DOHH2 (cell line): ENCODE measurements at regions not wholly inside any gene's neighbourhood (a gene's known extent, or its start where the extent isn't known, plus 50 kb on each side); places are given as distances from the start of the nearest gene placed in this dataset.

ENCODE experiments used
- H3F3A ChIP-seq: fragments of 200-600 bp; sonication (generic), shearing (Covaris generic); 2 replicates; pipeline ENCODE4 v1.6.0; 2016; ENCODE audit warnings: antibody characterized with exemption, mild to moderate bottlenecking; ENCODE audit not compliant: control insufficient read depth, insufficient read depth
- H3K27ac ChIP-seq: fragments of 200-600 bp; sonication (generic); 2 replicates; pipeline ENCODE4 v1.5.1; 2014; ENCODE audit warnings: low read depth, mild to moderate bottlenecking, low read length, moderate library complexity
- H3K27me3 ChIP-seq: fragments of 200-600 bp; sonication (generic); 2 replicates; pipeline ENCODE4 v1.6.1; 2014; ENCODE audit warnings: mild to moderate bottlenecking, low read length, mixed read lengths; ENCODE audit not compliant: control insufficient read depth
- H3K36me3 ChIP-seq: fragments of 200-600 bp; sonication (generic); 2 replicates; pipeline ENCODE4 v1.6.1; 2014; ENCODE audit warnings: mild to moderate bottlenecking, low read length, moderate library complexity, mixed read lengths; ENCODE audit not compliant: control insufficient read depth
- H3K4me1 ChIP-seq: fragments of 200-600 bp; sonication (generic); 2 replicates; pipeline ENCODE4 v1.6.1; 2014; ENCODE audit warnings: mild to moderate bottlenecking, low read length, mixed read lengths; ENCODE audit not compliant: control insufficient read depth
- H3K4me2 ChIP-seq: fragments of 200-600 bp; sonication (generic); 2 replicates; pipeline ENCODE4 v1.6.0; 2014; ENCODE audit warnings: mild to moderate bottlenecking, low read length, moderate library complexity
- H3K4me3 ChIP-seq: fragments of 200-600 bp; sonication (generic); 2 replicates; pipeline ENCODE4 v1.5.1; 2014; ENCODE audit warnings: mild to moderate bottlenecking, low read length, mixed read lengths
- H3K79me2 ChIP-seq: fragments of 200-600 bp; sonication (generic); 2 replicates; pipeline ENCODE4 v1.6.1; 2014; ENCODE audit warnings: mild to moderate bottlenecking, low read length, mixed read lengths; ENCODE audit not compliant: control insufficient read depth
- H3K9me2 ChIP-seq: fragments of 200-600 bp; sonication (generic); replicated peaks from 2 replicates; pipeline ENCODE4 v1.6.1; 2014; ENCODE audit warnings: mild to moderate bottlenecking, low read length, mixed read lengths; ENCODE audit not compliant: control insufficient read depth
- H3K9me3 ChIP-seq: fragments of 200-600 bp; sonication (generic); 2 replicates; pipeline ENCODE4 v1.6.1; 2014; ENCODE audit warnings: antibody characterized with exemption, low read length, mixed read lengths; ENCODE audit not compliant: control insufficient read depth, insufficient read depth
- H4K20me1 ChIP-seq: fragments of 200-600 bp; sonication (generic); 2 replicates; pipeline ENCODE4 v1.6.0; 2014; ENCODE audit warnings: low read depth, mild to moderate bottlenecking, antibody characterized with exemption, low read length, moderate library complexity; ENCODE audit not compliant: control insufficient read depth, insufficient read depth
- CTCF ChIP-seq: fragments of 200-600 bp; sonication (generic); IDR thresholded peaks from one replicate; pipeline ENCODE4 v1.5.1; 2014; ENCODE audit warnings: antibody characterized with exemption, mild to moderate bottlenecking, low read depth, low read length; ENCODE audit not compliant: poor library complexity, severe bottlenecking
- EZH2phosphoT487 ChIP-seq: fragments of 200-600 bp; sonication (generic); IDR thresholded peaks from 2 replicates; pipeline ENCODE4 v1.6.1; 2017; ENCODE audit warnings: borderline replicate concordance, mild to moderate bottlenecking, antibody characterized with exemption, low read length, moderate library complexity, mixed read lengths

DNA sequence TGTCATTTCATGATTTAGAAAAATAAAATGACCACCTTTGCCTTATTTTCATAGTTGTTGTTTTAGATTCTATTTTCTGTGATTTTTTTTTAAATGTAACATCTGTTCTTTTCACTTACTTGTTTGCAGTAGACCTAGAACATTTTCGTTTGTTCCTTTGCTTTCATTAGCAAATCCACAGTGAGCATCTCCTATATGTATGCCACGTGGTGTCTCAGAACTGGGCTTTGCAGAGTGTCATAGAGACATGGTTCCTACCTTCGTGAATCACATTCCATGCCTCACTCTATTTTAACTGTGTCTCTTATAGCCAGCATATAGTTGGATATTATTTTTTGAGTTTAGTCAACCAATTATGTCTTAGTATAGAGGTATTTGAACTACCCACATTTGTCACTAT is 118.2 kb downstream of the KLF13 start:
- no peaks in the 10 kb centered on the region for H3K36me3 ChIP-seq
- no peaks in the 10 kb centered on the region for H3K9me2 ChIP-seq
- H3F3A ChIP-seq, result peaks cover 17% of the 10 kb centered on the region
- H3K4me3 ChIP-seq, result no peak overlapping the region
- no peak overlapping the region for H3K4me2 ChIP-seq
- H3K9me3 ChIP-seq, result no peaks in the 10 kb centered on the region
- no peak overlapping the region for H3K27ac ChIP-seq
- H3K79me2 ChIP-seq, result no peaks in the 10 kb centered on the region
- H4K20me1 ChIP-seq, result no peaks in the 10 kb centered on the region
- TF ChIP-seq EZH2phosphoT487, result no peak
- TF ChIP-seq CTCF, result no peak
- no peaks in the 10 kb centered on the region for H3K27me3 ChIP-seq
- peaks cover 66% of the 10 kb centered on the region for H3K4me1 ChIP-seq

- no peak overlapping the region for H3K4me3 ChIP-seq
- H3K27me3 ChIP-seq, result no peaks in the 10 kb centered on the region
- H3K9me3 ChIP-seq, result no peaks in the 10 kb centered on the region
- TF ChIP-seq CTCF (no peak), EZH2phosphoT487 (no peak)
- H3F3A ChIP-seq, result peaks cover 22% of the 10 kb centered on the region
- no peak overlapping the region for H3K27ac ChIP-seq
- no peaks in the 10 kb centered on the region for H3K9me2 ChIP-seq
- no peaks in the 10 kb centered on the region for H3K36me3 ChIP-seq
- H3K4me2 ChIP-seq, result no peak overlapping the region
- H3K4me1 ChIP-seq, result peaks cover 50% of the 10 kb centered on the region
- H4K20me1 ChIP-seq, result no peaks in the 10 kb centered on the region
- H3K79me2 ChIP-seq, result no peaks in the 10 kb centered on the region
Measured at GRCh38 chr15:31446546-31446945, 119.9 kb downstream of the KLF13 start.

DNA sequence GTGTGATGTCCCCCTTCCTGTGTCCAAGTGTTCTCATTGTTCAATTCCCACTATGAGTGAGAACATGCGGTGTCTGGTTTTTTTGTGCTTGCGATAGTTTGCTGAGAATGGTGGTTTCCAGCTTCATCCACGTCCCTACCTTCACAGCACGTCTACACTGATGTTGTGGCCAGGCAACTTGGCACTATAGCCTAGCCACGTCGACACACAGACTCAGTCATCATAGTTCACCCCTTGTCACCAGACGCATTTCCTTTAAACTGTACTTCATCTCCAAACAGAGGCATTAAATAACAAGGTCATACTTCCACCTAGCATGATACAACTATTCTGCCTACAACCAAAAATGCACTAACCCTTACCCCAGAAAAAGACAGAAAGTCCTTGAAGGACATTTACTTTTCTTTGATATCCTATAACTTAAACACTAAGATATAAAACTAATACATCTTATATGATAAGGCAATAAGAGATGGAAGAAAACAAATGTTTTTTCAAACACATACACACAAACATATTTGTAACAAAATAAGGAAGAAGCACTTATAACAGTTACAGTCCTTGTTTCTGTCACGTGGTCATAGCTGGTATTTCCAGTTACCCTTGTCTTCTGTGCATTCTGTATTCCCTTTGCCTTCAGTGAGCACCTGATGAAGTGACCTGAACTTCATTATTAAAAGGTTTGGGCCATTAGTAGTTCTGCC is 121.4 kb downstream of the KLF13 start:
- peaks cover 23% of the 10 kb centered on the region for H3F3A ChIP-seq
- H3K4me2 ChIP-seq, result no peak overlapping the region; the same call in 1 of the 2 replicates
- no peaks in the 10 kb centered on the region for H3K9me3 ChIP-seq
- no peak overlapping the region for H3K27ac ChIP-seq
- no peak overlapping the region for H3K4me3 ChIP-seq
- H4K20me1 ChIP-seq, result no peaks in the 10 kb centered on the region
- no peaks in the 10 kb centered on the region for H3K36me3 ChIP-seq
- no peaks in the 10 kb centered on the region for H3K79me2 ChIP-seq
- TF ChIP-seq CTCF, result no peak
- no peak for TF ChIP-seq EZH2phosphoT487
- no peaks in the 10 kb centered on the region for H3K27me3 ChIP-seq
- H3K9me2 ChIP-seq, result no peaks in the 10 kb centered on the region
- peaks cover 48% of the 10 kb centered on the region for H3K4me1 ChIP-seq
